Caco-2 (cell line): ENCODE measurements at regions not wholly inside any gene's neighbourhood (a gene's known extent, or its start where the extent isn't known, plus 50 kb on each side); places are given as distances from the start of the nearest gene placed in this dataset.
A peak's percentile ranks its signal among the peaks of the same experiment; 100 is the strongest.

Source experiments
- BruUV-seq: library from RNA; stranded (reverse); fragments of 400-500 nt; replicated peaks from 2 replicates; lab custom pipeline; 2021; lab: Mats Ljungman, UMichigan
- CTCF ChIA-PET: fragments of 300-600 bp; sonication (Branson Sonifier 250); formaldehyde crosslinking; loops from one replicate; lab custom pipeline; 2022; ENCODE audit warnings: antibody characterized with exemption; lab: Charles Lee
- POLR2A ChIA-PET: fragments of 300-600 bp; sonication (Branson Sonifier 250); formaldehyde crosslinking; loops from one replicate; lab custom pipeline; 2022; ENCODE audit warnings: antibody characterized with exemption; lab: Charles Lee
- DNase-seq, 2 experiments: peaks; one replicate each; pipeline versions ENCODE4 v3.0.0 to v3.0.0-alpha.2; 2020 to 2022
- H3K27me3 ChIP-seq: replicated peaks from 2 replicates; pipeline ENCODE4 v1.6.0; 2011; ENCODE audit warnings: low read length; ENCODE audit not compliant: control insufficient read depth, insufficient read depth
- H3K36me3 ChIP-seq: 2 replicates; pipeline ENCODE4 v1.5.1; 2011; ENCODE audit warnings: low read length; ENCODE audit not compliant: control insufficient read depth, insufficient read depth
- H3K4me1 ChIP-seq: fragments of 250-450 bp; sonication (Bioruptor Pico); 2 replicates; pipeline ENCODE4 v1.5.1; 2020; ENCODE audit warnings: mild to moderate bottlenecking
- H3K4me3 ChIP-seq: 2 replicates; pipeline ENCODE4 v1.5.1; 2011; ENCODE audit warnings: low read depth, mild to moderate bottlenecking, control low read depth, low read length
- H3K9me3 ChIP-seq: fragments of 250-450 bp; sonication (Bioruptor Pico); 2 replicates; pipeline ENCODE4 v1.5.1; 2020; ENCODE audit warnings: mild to moderate bottlenecking, moderate library complexity
- H3K27ac Mint-ChIP-seq: one replicate; pipeline ENCODE4 v1.8.0; 2022; ENCODE audit warnings: mixed read lengths; ENCODE audit not compliant: unreplicated experiment
- H3K27me3 Mint-ChIP-seq: one replicate; pipeline ENCODE4 v1.8.0; 2022; ENCODE audit warnings: mixed read lengths; ENCODE audit not compliant: insufficient read depth, unreplicated experiment
- H3K36me3 Mint-ChIP-seq: one replicate; pipeline ENCODE4 v1.8.0; 2022; ENCODE audit warnings: mild to moderate bottlenecking, mixed read lengths; ENCODE audit not compliant: insufficient read depth, unreplicated experiment
- H3K4me1 Mint-ChIP-seq: one replicate; pipeline ENCODE4 v1.8.0; 2022; ENCODE audit warnings: low read depth, mixed read lengths; ENCODE audit not compliant: unreplicated experiment
- H3K4me3 Mint-ChIP-seq: one replicate; pipeline ENCODE4 v1.8.0; 2022; ENCODE audit warnings: mild to moderate bottlenecking, moderate library complexity, mixed read lengths; ENCODE audit not compliant: unreplicated experiment
- H3K9me3 Mint-ChIP-seq: one replicate; pipeline ENCODE4 v1.8.0; 2022; ENCODE audit warnings: mixed read lengths; ENCODE audit not compliant: unreplicated experiment
- intact Hi-C: fragments of 100-400 bp; cut with micrococcal nuclease; formaldehyde crosslinking; loops from one replicate; pipeline ENCODE4 v1.10.0; 2022; ENCODE audit not compliant: unreplicated experiment
- TF ChIP-seq, protein P1 (sequence below), 2 experiments: fragments of 200-600 bp in 1 of 2; IDR thresholded peaks; 1 replicate in 1 of 2; 2 replicates in 1 of 2; pipeline versions ENCODE4 v1.5.1 to v1.8.0; 2011 to 2022; ENCODE audit warnings: antibody characterized with exemption in 1 of 2, control low read depth in 1 of 2, inconsistent platforms in 1 of 2, low read depth in 1 of 2, low read length in 1 of 2, mild to moderate bottlenecking in 1 of 2, moderate library complexity in 1 of 2; ENCODE audit not compliant: insufficient read depth in 1 of 2, severe bottlenecking in 1 of 2, unreplicated experiment in 1 of 2

DNA sequence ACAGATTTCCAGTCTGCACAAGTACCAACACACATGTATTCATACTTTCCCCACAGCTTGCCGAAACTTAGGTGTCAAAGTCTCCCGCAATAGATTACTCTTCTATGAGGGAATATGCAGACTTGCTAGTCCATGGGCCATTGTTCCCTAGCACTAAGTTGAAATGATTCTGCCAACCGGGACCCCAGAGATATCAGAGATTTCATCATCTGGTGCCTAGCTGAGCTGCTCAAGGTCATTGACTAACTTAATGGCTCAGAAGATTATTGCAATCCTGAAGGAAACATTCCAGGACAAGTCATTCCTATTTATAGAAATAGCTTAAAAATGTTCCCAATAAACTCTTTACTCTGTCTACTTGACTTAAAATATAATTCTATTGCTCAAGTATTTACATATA lies 202.6 kb downstream of the PIK3R1 start:
- H3K4me1 Mint-ChIP-seq, result peaks cover 27% of the 10 kb centered on the region
- no peak overlapping the region for H3K27ac Mint-ChIP-seq
- Histone ChIP-seq H3K27me3 (no peaks in the 10 kb centered on the region), H3K9me3 (no peaks in the 10 kb centered on the region), H3K4me1 (peaks cover 11% of the 10 kb centered on the region), H3K4me3 (no peak overlapping the region), H3K36me3 (no peaks in the 10 kb centered on the region)
- ChIA-PET POLR2A (no interaction called here), CTCF (no interaction called here)
- BruUV-seq, result no TSS peak
- TF ChIP-seq, protein P1, sequence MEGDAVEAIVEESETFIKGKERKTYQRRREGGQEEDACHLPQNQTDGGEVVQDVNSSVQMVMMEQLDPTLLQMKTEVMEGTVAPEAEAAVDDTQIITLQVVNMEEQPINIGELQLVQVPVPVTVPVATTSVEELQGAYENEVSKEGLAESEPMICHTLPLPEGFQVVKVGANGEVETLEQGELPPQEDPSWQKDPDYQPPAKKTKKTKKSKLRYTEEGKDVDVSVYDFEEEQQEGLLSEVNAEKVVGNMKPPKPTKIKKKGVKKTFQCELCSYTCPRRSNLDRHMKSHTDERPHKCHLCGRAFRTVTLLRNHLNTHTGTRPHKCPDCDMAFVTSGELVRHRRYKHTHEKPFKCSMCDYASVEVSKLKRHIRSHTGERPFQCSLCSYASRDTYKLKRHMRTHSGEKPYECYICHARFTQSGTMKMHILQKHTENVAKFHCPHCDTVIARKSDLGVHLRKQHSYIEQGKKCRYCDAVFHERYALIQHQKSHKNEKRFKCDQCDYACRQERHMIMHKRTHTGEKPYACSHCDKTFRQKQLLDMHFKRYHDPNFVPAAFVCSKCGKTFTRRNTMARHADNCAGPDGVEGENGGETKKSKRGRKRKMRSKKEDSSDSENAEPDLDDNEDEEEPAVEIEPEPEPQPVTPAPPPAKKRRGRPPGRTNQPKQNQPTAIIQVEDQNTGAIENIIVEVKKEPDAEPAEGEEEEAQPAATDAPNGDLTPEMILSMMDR (IDR thresholded peaks at IDR 0.05; ENCODE audit: insufficient read depth in 1 of 2, low read depth in 1 of 2, low read length in 1 of 2, severe bottlenecking in 1 of 2, unreplicated experiment in 1 of 2), result no peak
- peaks cover 5% of the 10 kb centered on the region for H3K36me3 Mint-ChIP-seq
- H3K27me3 Mint-ChIP-seq, result no peaks in the 10 kb centered on the region
- H3K4me3 Mint-ChIP-seq, result no peak overlapping the region
- intact Hi-C loops, result no loop called here
- peaks cover 20% of the 10 kb centered on the region for H3K9me3 Mint-ChIP-seq
- no peak for DNase-seq

DNA sequence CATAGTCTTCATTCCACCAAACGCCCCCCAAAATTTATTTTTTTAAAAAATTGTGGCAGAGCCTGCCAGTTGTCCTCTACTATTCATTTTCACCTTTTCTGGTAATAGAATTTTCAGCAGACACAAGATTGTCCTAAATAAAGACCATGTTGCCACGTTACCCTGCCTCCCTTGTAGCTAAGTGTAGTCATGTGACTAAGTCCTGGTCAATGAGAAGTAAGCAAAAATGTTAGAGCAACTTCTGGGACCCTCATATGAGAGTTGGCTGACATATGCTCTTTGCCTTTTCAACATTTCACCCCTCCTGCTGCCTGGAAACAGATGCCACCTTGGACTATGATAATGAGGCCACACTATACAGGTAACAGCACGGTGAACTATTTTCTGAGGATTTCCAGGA lies 203.1 kb downstream of the PIK3R1 start:
- Mint-ChIP-seq H3K4me1 (peaks cover 29% of the 10 kb centered on the region), H3K9me3 (peaks cover 20% of the 10 kb centered on the region), H3K27ac (no peak overlapping the region), H3K27me3 (no peaks in the 10 kb centered on the region), H3K4me3 (no peak overlapping the region), H3K36me3 (peaks cover 5% of the 10 kb centered on the region)
- H3K9me3 ChIP-seq, result no peaks in the 10 kb centered on the region
- TF ChIP-seq, protein P1 (IDR thresholded peaks at IDR 0.05; ENCODE audit: insufficient read depth in 1 of 2, low read depth in 1 of 2, low read length in 1 of 2, severe bottlenecking in 1 of 2, unreplicated experiment in 1 of 2), result no peak
- no peak for DNase-seq
- intact Hi-C loops, result no loop called here
- no peaks in the 10 kb centered on the region for H3K27me3 ChIP-seq
- peaks cover 11% of the 10 kb centered on the region for H3K4me1 ChIP-seq
- H3K4me3 ChIP-seq, result no peak overlapping the region
- ChIA-PET CTCF (no interaction called here), POLR2A (no interaction called here)
- BruUV-seq, result no TSS peak
- no peaks in the 10 kb centered on the region for H3K36me3 ChIP-seq

DNA sequence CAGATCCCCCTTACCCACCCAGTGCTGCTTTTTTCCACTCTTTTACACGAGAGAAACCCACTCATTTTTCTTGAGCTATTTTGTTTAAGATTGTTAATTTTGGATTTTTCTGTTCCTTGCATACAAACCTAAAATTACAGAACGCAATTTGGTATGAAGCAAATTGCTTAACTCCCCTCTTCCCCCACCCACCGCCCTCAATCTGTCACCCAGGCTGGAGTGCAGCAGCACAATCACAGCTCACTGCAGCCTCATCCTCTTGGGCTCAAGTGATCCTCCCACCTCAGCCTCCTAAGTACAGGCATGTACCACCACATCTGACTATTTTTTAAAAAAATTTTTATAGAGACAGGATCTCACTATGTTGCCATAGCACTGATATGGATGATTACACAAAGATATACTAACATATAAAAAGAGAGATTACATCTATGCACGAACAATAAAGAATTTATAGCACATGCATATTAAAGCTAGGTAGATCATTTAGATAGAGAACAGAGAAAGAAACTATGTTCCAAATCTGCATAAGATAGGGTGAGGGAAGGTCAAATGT lies 203.6 kb downstream of the PIK3R1 start:
- Mint-ChIP-seq H3K4me1 (peaks cover 30% of the 10 kb centered on the region), H3K4me3 (no peak overlapping the region), H3K27me3 (no peaks in the 10 kb centered on the region), H3K27ac (peak overlapping the region; percentile 1), H3K9me3 (peaks cover 20% of the 10 kb centered on the region), H3K36me3 (peaks cover 5% of the 10 kb centered on the region)
- no peak for DNase-seq
- Histone ChIP-seq H3K36me3 (no peaks in the 10 kb centered on the region), H3K4me3 (no peak overlapping the region), H3K4me1 (peaks cover 11% of the 10 kb centered on the region), H3K9me3 (no peaks in the 10 kb centered on the region), H3K27me3 (no peaks in the 10 kb centered on the region)
- intact Hi-C loops, result no loop called here
- BruUV-seq, result no TSS peak
- POLR2A ChIA-PET, result no interaction called here
- TF ChIP-seq, protein P1 (IDR thresholded peaks at IDR 0.05; ENCODE audit: insufficient read depth in 1 of 2, low read depth in 1 of 2, low read length in 1 of 2, severe bottlenecking in 1 of 2, unreplicated experiment in 1 of 2), result no peak
- CTCF ChIA-PET, result no interaction called here
